Mesendoderm (in vitro differentiated cells): ENCODE measurements at regions not wholly inside any gene's neighbourhood (a gene's known extent, or its start where the extent isn't known, plus 50 kb on each side); places are given as distances from the start of the nearest gene placed in this dataset.
"Not testable (repeated sequence)": the region's sequence is repeated elsewhere in the genome, so short reads cannot be mapped to it uniquely, and the experiment has no call there.

ENCODE experiments used
- DNase-seq: peaks from one replicate; pipeline ENCODE4 v3.0.0; 2013
- H2AK5ac ChIP-seq: 2 replicates; pipeline ENCODE4 v1.6.1; 2013; ENCODE audit warnings: low read length, inconsistent platforms
- H2BK120ac ChIP-seq: 2 replicates; pipeline ENCODE4 v1.6.1; 2013; ENCODE audit warnings: low read depth, mild to moderate bottlenecking, low read length, moderate library complexity, mixed read lengths
- H2BK15ac ChIP-seq: replicated peaks from 2 replicates; pipeline ENCODE4 v1.6.1; 2013; ENCODE audit warnings: low read depth, mild to moderate bottlenecking, moderate library complexity
- H2BK5ac ChIP-seq: 2 replicates; pipeline ENCODE4 v1.6.1; 2013; ENCODE audit warnings: low read length, inconsistent platforms
- H3K18ac ChIP-seq: 2 replicates; pipeline ENCODE4 v1.6.1; 2013; ENCODE audit warnings: mild to moderate bottlenecking, low read length, mixed read lengths
- H3K23ac ChIP-seq: one replicate; pipeline ENCODE4 v1.6.1; 2013; ENCODE audit warnings: low read length
- H3K27ac ChIP-seq: 2 replicates; pipeline ENCODE4 v1.5.1; 2013; ENCODE audit warnings: low read depth, mild to moderate bottlenecking, inconsistent platforms, low read length, moderate library complexity
- H3K27me3 ChIP-seq: 2 replicates; pipeline ENCODE4 v1.6.1; 2013; ENCODE audit warnings: low read length, control low read depth, mild to moderate bottlenecking, inconsistent platforms; ENCODE audit not compliant: insufficient read depth, poor library complexity
- H3K36me3 ChIP-seq: 2 replicates; pipeline ENCODE4 v1.6.1; 2013; ENCODE audit warnings: low read length, inconsistent platforms; ENCODE audit not compliant: control insufficient read depth, insufficient read depth
- H3K4ac ChIP-seq: one replicate; pipeline ENCODE4 v1.6.1; 2013; ENCODE audit warnings: low read depth, mild to moderate bottlenecking, low read length, moderate library complexity
- H3K4me1 ChIP-seq: 2 replicates; pipeline ENCODE4 v1.6.1; 2013; ENCODE audit warnings: low read depth, low read length, inconsistent platforms; ENCODE audit not compliant: control insufficient read depth
- H3K4me2 ChIP-seq: 2 replicates; pipeline ENCODE4 v1.6.1; 2013; ENCODE audit warnings: low read length
- H3K4me3 ChIP-seq: 2 replicates; pipeline ENCODE4 v1.5.1; 2013; ENCODE audit warnings: mild to moderate bottlenecking, low read length
- H3K56ac ChIP-seq: one replicate; pipeline ENCODE4 v1.6.1; 2013; ENCODE audit warnings: low read length
- H3K79me1 ChIP-seq: 2 replicates; pipeline ENCODE4 v1.6.1; 2013; ENCODE audit warnings: low read length, inconsistent platforms
- H3K79me2 ChIP-seq: 2 replicates; pipeline ENCODE4 v1.6.1; 2013; ENCODE audit warnings: mild to moderate bottlenecking, low read length; ENCODE audit not compliant: control insufficient read depth, insufficient read depth
- H3K9ac ChIP-seq: 2 replicates; pipeline ENCODE4 v1.6.1; 2013; ENCODE audit warnings: low read length, inconsistent platforms
- H4K5ac ChIP-seq: one replicate; pipeline ENCODE4 v1.6.1; 2013; ENCODE audit warnings: low read length
- H4K8ac ChIP-seq: one replicate; pipeline ENCODE4 v1.6.1; 2013; ENCODE audit warnings: low read depth, mild to moderate bottlenecking, control low read depth, low read length, moderate library complexity
- WGBS: extraction: QIAGEN DNeasy Blood & Tissue Kit; methylation state at CpG from one replicate; pipeline ENCODE4 v1.1.7; 2013; ENCODE audit warnings: low lambda C conversion rate, missing lambda C conversion rate; ENCODE audit not compliant: insufficient coverage; ENCODE audit errors: extremely low coverage; 5-methylcytosine and 5-hydroxymethylcytosine counted together

DNA sequence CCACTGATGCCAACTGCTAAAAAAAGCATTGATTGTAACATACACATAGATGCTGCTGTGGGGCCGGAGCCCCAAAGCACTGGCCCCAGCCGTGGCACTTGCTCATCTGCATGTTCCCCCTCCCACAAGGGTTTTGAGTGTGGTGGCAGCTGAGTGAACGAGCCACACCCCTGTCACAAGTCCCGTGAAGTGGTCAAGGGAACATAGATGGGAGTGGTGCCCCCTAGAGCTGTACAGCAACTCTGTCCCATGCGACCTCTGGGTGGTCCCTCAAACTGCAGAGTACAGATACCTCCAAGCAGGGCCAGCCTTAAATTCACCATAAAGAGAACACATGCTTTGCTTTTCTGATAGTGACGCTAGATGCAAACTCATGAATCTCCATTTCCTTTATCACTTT is 503.3 kb upstream of the NRP1 start:
- H2BK5ac ChIP-seq: no peak overlapping the region
- H4K8ac ChIP-seq: no peak overlapping the region
- no peak overlapping the region for H3K9ac ChIP-seq
- H4K5ac ChIP-seq: no peak overlapping the region
- H3K27ac ChIP-seq: no peak overlapping the region
- no peaks in the 10 kb centered on the region for H3K79me1 ChIP-seq
- no peak overlapping the region for H3K56ac ChIP-seq
- H3K4me3 ChIP-seq: no peak overlapping the region
- H2BK15ac ChIP-seq: no peak overlapping the region
- no peaks in the 10 kb centered on the region for H3K4me1 ChIP-seq
- H3K18ac ChIP-seq: no peak overlapping the region
- no peak overlapping the region for H3K23ac ChIP-seq
- no peak overlapping the region for H2AK5ac ChIP-seq
- no peaks in the 10 kb centered on the region for H3K27me3 ChIP-seq
- DNase-seq: no peak
- H3K4me2 ChIP-seq: no peak overlapping the region
- H3K36me3 ChIP-seq: no peaks in the 10 kb centered on the region
- H3K4ac ChIP-seq: no peak overlapping the region
- no CpG with 5 or more reads among the region's 6 CpGs for WGBS
- no peaks in the 10 kb centered on the region for H3K79me2 ChIP-seq
- no peak overlapping the region for H2BK120ac ChIP-seq

DNA sequence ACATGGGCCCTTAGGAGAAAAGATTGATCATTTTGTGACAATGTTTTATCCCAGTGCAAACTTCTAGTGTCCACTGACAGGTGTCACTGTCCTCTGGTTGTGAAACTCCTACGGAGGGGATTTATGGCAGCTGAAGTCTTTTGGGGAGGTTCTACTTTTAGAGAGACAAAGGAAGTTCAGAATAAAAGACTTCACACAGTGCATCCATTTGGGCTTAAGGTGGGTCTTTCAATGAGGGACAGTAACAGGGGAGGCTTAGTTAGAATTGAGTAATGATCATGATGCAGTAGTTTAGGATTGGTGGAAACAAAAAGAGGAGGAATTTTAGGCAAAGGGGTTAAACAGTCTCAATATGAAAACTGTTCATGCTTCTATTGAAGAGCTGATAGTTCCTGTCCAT is 501.1 kb upstream of the NRP1 start:
- Histone ChIP-seq H3K18ac (no peak overlapping the region), H3K27ac (no peak overlapping the region), H3K9ac (no peak overlapping the region), H4K8ac (no peak overlapping the region), H3K36me3 (no peaks in the 10 kb centered on the region), H3K79me2 (no peaks in the 10 kb centered on the region), H2BK5ac (no peak overlapping the region), H2BK15ac (no peak overlapping the region), H2AK5ac (no peak overlapping the region), H3K4me3 (no peak overlapping the region), H4K5ac (no peak overlapping the region), H2BK120ac (no peak overlapping the region), H3K56ac (no peak overlapping the region), H3K4ac (no peak overlapping the region), H3K4me1 (no peaks in the 10 kb centered on the region), H3K4me2 (no peak overlapping the region), H3K23ac (no peak overlapping the region), H3K27me3 (no peaks in the 10 kb centered on the region), H3K79me1 (no peaks in the 10 kb centered on the region)
- no peak for DNase-seq
- no CpG with 5 or more reads among the region's 1 CpG for WGBS

DNA sequence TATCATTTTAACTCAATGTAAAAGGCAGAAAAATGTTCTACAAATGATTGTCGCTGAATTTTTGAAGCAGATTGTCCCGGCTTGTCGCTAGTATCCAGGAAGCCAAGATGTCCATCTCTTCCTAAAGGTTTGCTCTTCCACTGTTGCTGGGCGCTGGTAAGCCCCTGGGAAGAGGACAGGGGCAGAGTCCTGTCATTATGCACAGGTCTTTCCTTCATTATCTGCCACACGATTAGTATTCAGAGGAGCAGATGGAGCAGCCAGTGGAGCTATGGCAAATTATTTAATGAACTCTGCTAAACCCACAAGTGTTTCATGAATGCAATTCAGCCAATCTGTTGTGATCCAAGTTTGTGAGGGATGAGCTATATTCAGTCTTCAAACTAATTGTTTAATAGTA is 499.1 kb upstream of the NRP1 start:
- Histone ChIP-seq H3K9ac (no peak overlapping the region), H4K8ac (no peak overlapping the region), H3K56ac (no peak overlapping the region), H2AK5ac (no peak overlapping the region), H3K27ac (no peak overlapping the region), H3K4me1 (no peaks in the 10 kb centered on the region), H2BK120ac (no peak overlapping the region), H3K4me2 (no peak overlapping the region), H3K79me1 (no peaks in the 10 kb centered on the region), H3K27me3 (no peaks in the 10 kb centered on the region), H3K4me3 (no peak overlapping the region), H3K36me3 (no peaks in the 10 kb centered on the region), H3K4ac (no peak overlapping the region), H3K23ac (no peak overlapping the region), H2BK5ac (no peak overlapping the region), H2BK15ac (no peak overlapping the region), H3K79me2 (no peaks in the 10 kb centered on the region), H4K5ac (no peak overlapping the region), H3K18ac (no peak overlapping the region)
- WGBS: no CpG with 5 or more reads among the region's 5 CpGs
- DNase-seq: no peak

DNA sequence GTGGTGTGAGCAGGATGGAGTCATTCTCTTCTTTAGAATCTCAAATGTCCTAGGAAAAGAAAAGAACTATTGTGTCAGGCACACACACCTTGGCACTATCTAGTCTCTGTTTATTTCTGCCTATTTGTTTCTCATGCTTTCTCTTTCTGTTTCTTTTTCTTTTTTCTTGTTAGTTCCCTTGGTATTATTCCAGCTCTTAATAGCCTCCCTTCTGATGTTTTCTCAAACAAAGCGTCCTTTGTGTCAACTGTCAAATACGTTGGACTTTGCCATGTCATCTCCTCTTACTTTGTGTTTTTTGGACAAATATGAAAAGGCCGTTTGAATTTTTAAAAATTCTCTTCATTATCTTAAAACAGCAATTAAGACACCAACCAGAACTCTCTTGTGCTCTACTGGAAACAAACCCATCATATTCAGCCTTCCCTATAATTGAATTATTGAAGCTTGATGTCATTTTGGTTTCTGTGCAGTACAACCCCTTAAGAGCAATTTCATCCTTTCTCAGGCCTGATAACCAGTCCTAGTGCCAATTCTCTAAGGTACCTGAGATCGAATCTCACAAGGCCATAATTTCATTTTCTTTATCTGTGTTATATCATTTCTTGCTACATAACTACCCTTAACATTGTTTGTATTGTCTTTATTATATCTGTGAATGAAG is 497.8 kb upstream of the NRP1 start:
- no peak for DNase-seq
- H3K4ac ChIP-seq: no peak overlapping the region
- no CpG with 5 or more reads among the region's 4 CpGs for WGBS
- H3K4me1 ChIP-seq: no peaks in the 10 kb centered on the region
- no peak overlapping the region for H3K18ac ChIP-seq
- H4K5ac ChIP-seq: no peak overlapping the region
- no peak overlapping the region for H2BK5ac ChIP-seq
- H3K4me2 ChIP-seq: no peak overlapping the region
- H3K23ac ChIP-seq: no peak overlapping the region
- H3K36me3 ChIP-seq: no peaks in the 10 kb centered on the region
- H2AK5ac ChIP-seq: no peak overlapping the region
- H3K79me1 ChIP-seq: no peaks in the 10 kb centered on the region
- no peak overlapping the region for H2BK15ac ChIP-seq
- no peak overlapping the region for H3K9ac ChIP-seq
- no peak overlapping the region for H4K8ac ChIP-seq
- H3K56ac ChIP-seq: no peak overlapping the region
- H3K27ac ChIP-seq: no peak overlapping the region
- H2BK120ac ChIP-seq: no peak overlapping the region
- H3K27me3 ChIP-seq: no peaks in the 10 kb centered on the region
- H3K79me2 ChIP-seq: no peaks in the 10 kb centered on the region
- H3K4me3 ChIP-seq: no peak overlapping the region

DNA sequence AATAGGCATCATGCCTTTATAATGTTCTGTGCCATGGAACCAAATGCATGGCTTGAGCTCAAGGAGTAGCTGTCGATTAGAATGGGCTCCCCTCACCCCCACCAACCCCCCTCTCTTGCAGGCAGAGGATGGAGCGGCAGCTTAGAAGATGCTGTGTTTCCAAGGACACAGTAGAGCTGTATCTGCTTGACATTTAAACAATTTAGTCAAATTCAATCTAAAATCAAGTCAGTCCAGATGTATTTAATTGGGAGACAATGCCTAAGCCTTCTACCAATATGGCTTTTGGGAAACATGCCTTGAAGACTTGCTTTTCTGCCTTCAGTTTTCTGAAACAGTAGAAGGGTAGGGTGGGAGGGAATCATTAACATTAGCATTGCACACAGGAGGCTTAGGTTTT is 497.1 kb upstream of the NRP1 start:
- no peaks in the 10 kb centered on the region for H3K4me1 ChIP-seq
- no CpG with 5 or more reads among the region's 2 CpGs for WGBS
- no peak for DNase-seq
- H2AK5ac ChIP-seq: no peak overlapping the region
- no peak overlapping the region for H2BK5ac ChIP-seq
- H3K18ac ChIP-seq: no peak overlapping the region
- no peak overlapping the region for H3K9ac ChIP-seq
- no peak overlapping the region for H3K4me2 ChIP-seq
- no peak overlapping the region for H3K56ac ChIP-seq
- H2BK120ac ChIP-seq: no peak overlapping the region
- H3K27me3 ChIP-seq: no peaks in the 10 kb centered on the region
- no peak overlapping the region for H4K5ac ChIP-seq
- no peak overlapping the region for H4K8ac ChIP-seq
- H3K79me1 ChIP-seq: no peaks in the 10 kb centered on the region
- no peaks in the 10 kb centered on the region for H3K36me3 ChIP-seq
- H3K23ac ChIP-seq: no peak overlapping the region
- H3K27ac ChIP-seq: no peak overlapping the region
- no peak overlapping the region for H3K4me3 ChIP-seq
- no peak overlapping the region for H2BK15ac ChIP-seq
- no peak overlapping the region for H3K4ac ChIP-seq
- H3K79me2 ChIP-seq: no peaks in the 10 kb centered on the region

DNA sequence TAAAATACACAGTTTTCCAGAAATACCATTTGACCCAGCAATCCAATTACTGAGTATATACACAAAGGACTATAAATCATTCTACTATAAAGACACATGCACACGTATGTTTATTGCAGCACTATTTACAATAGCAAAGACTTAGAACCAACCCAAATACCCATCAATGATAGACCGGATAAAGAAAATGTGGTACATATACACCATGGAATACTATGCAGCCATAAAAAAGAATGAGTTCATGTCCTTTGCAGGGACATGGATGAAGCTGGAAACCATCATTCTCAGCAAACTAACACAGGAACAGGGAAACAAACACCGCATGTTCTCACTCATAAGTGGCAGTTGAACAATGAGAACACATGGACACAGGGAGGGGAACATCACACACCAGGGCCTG is 495.4 kb upstream of the NRP1 start:
- WGBS: no CpG with 5 or more reads among the region's 3 CpGs
- not testable (repeated sequence) for H3K79me1 ChIP-seq, H3K4me1 ChIP-seq

More for the DNA sequence above, 495.4 kb upstream of the NRP1 start:
- not testable (repeated sequence) for H2BK15ac ChIP-seq, H3K27me3 ChIP-seq, H4K8ac ChIP-seq, H3K56ac ChIP-seq, H3K4me2 ChIP-seq, H2BK120ac ChIP-seq, H4K5ac ChIP-seq, H3K23ac ChIP-seq, H3K36me3 ChIP-seq, H2AK5ac ChIP-seq, H3K4me3 ChIP-seq, H3K27ac ChIP-seq, H3K79me2 ChIP-seq, DNase-seq, H2BK5ac ChIP-seq, H3K4ac ChIP-seq, H3K9ac ChIP-seq, H3K18ac ChIP-seq
